ENCODE measurements at regions not wholly inside any gene's neighbourhood (a gene's known extent, or its start where the extent isn't known, plus 50 kb on each side); places are given as distances from the start of the nearest gene placed in this dataset.

- Mint-ChIP-seq H3K9me3 (ENCODE audit: unreplicated experiment) (no peaks in the 10 kb centered on the region), H3K4me1 (ENCODE audit: low read depth, unreplicated experiment) (no peaks in the 10 kb centered on the region), H3K27ac (ENCODE audit: unreplicated experiment) (no peak overlapping the region), H3K36me3 (ENCODE audit: insufficient read depth, unreplicated experiment) (no peaks in the 10 kb centered on the region), H3K4me3 (ENCODE audit: unreplicated experiment) (no peak overlapping the region), H3K27me3 (ENCODE audit: insufficient read depth, unreplicated experiment) (peaks cover 9% of the 10 kb centered on the region)
- H3K27me3 ChIP-seq (replicated peaks; ENCODE audit: control insufficient read depth, insufficient read depth, low read length), result peaks cover 2% of the 10 kb centered on the region; the same call in 1 of the 2 replicates
- no TSS peak for BruUV-seq (replicated peaks)
- CTCF ChIA-PET, result no interaction called here
- no peaks in the 10 kb centered on the region for H3K9me3 ChIP-seq
- H3K4me1 ChIP-seq, result no peaks in the 10 kb centered on the region
- no peak for TF ChIP-seq CTCF (IDR thresholded peaks at IDR 0.05; ENCODE audit: insufficient read depth in 1 of 2, low read depth in 1 of 2, low read length in 1 of 2, severe bottlenecking in 1 of 2, unreplicated experiment in 1 of 2)
- no peak overlapping the region for H3K4me3 ChIP-seq (ENCODE audit: low read depth, low read length)
- DNase-seq, result no peak
- POLR2A ChIA-PET, result no interaction called here
- no peaks in the 10 kb centered on the region for H3K36me3 ChIP-seq (ENCODE audit: control insufficient read depth, insufficient read depth, low read length)
- intact Hi-C loops (cut with micrococcal nuclease; ENCODE audit: unreplicated experiment), result no loop called here
These were observed 86.2 kb upstream of the CA10 start for GRCh38 chr17:52244689-52245088.

- H3K36me3 ChIP-seq (ENCODE audit: control insufficient read depth, insufficient read depth, low read length), result no peaks in the 10 kb centered on the region
- no peak for DNase-seq
- ChIA-PET CTCF (no interaction called here), POLR2A (no interaction called here)
- Mint-ChIP-seq H3K27ac (ENCODE audit: unreplicated experiment) (no peak overlapping the region), H3K4me3 (ENCODE audit: unreplicated experiment) (no peak overlapping the region), H3K9me3 (ENCODE audit: unreplicated experiment) (no peaks in the 10 kb centered on the region), H3K27me3 (ENCODE audit: insufficient read depth, unreplicated experiment) (peaks cover 15% of the 10 kb centered on the region), H3K4me1 (ENCODE audit: low read depth, unreplicated experiment) (no peaks in the 10 kb centered on the region), H3K36me3 (ENCODE audit: insufficient read depth, unreplicated experiment) (no peaks in the 10 kb centered on the region)
- no peaks in the 10 kb centered on the region for H3K9me3 ChIP-seq
- H3K4me3 ChIP-seq (ENCODE audit: low read depth, low read length), result no peak overlapping the region
- TF ChIP-seq CTCF (IDR thresholded peaks at IDR 0.05; ENCODE audit: insufficient read depth in 1 of 2, low read depth in 1 of 2, low read length in 1 of 2, severe bottlenecking in 1 of 2, unreplicated experiment in 1 of 2), result no peak
- BruUV-seq (replicated peaks), result no TSS peak
- intact Hi-C loops (cut with micrococcal nuclease; ENCODE audit: unreplicated experiment), result no loop called here
- no peaks in the 10 kb centered on the region for H3K4me1 ChIP-seq
- H3K27me3 ChIP-seq (replicated peaks; ENCODE audit: control insufficient read depth, insufficient read depth, low read length), result peaks cover 2% of the 10 kb centered on the region; the same call in 1 of the 2 replicates
These were observed 83.8 kb upstream of the CA10 start for GRCh38 chr17:52242268-52242667.

GRCh38 chr17:52237151-52237550 lies 78.6 kb upstream of the CA10 start:
- Mint-ChIP-seq H3K4me3 (ENCODE audit: unreplicated experiment) (no peak overlapping the region), H3K27me3 (ENCODE audit: insufficient read depth, unreplicated experiment) (peaks cover 11% of the 10 kb centered on the region), H3K27ac (ENCODE audit: unreplicated experiment) (no peak overlapping the region), H3K36me3 (ENCODE audit: insufficient read depth, unreplicated experiment) (no peaks in the 10 kb centered on the region), H3K9me3 (ENCODE audit: unreplicated experiment) (no peaks in the 10 kb centered on the region), H3K4me1 (ENCODE audit: low read depth, unreplicated experiment) (no peaks in the 10 kb centered on the region)
- no peak for DNase-seq
- no peaks in the 10 kb centered on the region for H3K36me3 ChIP-seq (ENCODE audit: control insufficient read depth, insufficient read depth, low read length)
- no peaks in the 10 kb centered on the region for H3K4me1 ChIP-seq
- POLR2A ChIA-PET, result no interaction called here
- no TSS peak for BruUV-seq (replicated peaks)
- CTCF ChIA-PET, result no interaction called here
- H3K9me3 ChIP-seq, result no peaks in the 10 kb centered on the region
- H3K4me3 ChIP-seq (ENCODE audit: low read depth, low read length), result no peak overlapping the region
- intact Hi-C loops (cut with micrococcal nuclease; ENCODE audit: unreplicated experiment), result no loop called here
- no peaks in the 10 kb centered on the region for H3K27me3 ChIP-seq (replicated peaks; ENCODE audit: control insufficient read depth, insufficient read depth, low read length)
- TF ChIP-seq CTCF (IDR thresholded peaks at IDR 0.05; ENCODE audit: insufficient read depth in 1 of 2, low read depth in 1 of 2, low read length in 1 of 2, severe bottlenecking in 1 of 2, unreplicated experiment in 1 of 2), result no peak

All from Caco-2 (cell line).